Erythroblast (primary cell): ENCODE measurements at regions not wholly inside any gene's neighbourhood (a gene's known extent, or its start where the extent isn't known, plus 50 kb on each side); places are given as distances from the start of the nearest gene placed in this dataset.

ENCODE experiments used
- GATA1 ChIP-seq: IDR thresholded peaks from 2 replicates; pipeline ENCODE4 v1.6.1; 2011; ENCODE audit warnings: low read depth, mild to moderate bottlenecking, control low read depth, low read length, moderate library complexity
- POLR2A ChIP-seq: IDR thresholded peaks from 2 replicates; pipeline ENCODE4 v1.6.1; 2011; ENCODE audit warnings: mild to moderate bottlenecking, low read length

- no peak for TF ChIP-seq POLR2A
- no peak for TF ChIP-seq GATA1
Measured at GRCh38 chr2:114085992-114086391, 196.1 kb downstream of the ACTR3 start.
